ENCODE measurements at regions not wholly inside any gene's neighbourhood (a gene's known extent, or its start where the extent isn't known, plus 50 kb on each side); places are given as distances from the start of the nearest gene placed in this dataset.

GRCh38 chr4:25535278-25535677, 120.4 kb upstream of the SLC34A2 start:
- no peak for TF ChIP-seq CTCF (IDR thresholded peaks at IDR 0.05; ENCODE audit: borderline replicate concordance, insufficient read depth, low read depth, low read length)
- no peak overlapping the region for H3K4me3 ChIP-seq (ENCODE audit: low read depth, low read length)

- TF ChIP-seq CTCF (IDR thresholded peaks at IDR 0.05; ENCODE audit: borderline replicate concordance, insufficient read depth, low read depth, low read length), result no peak
- no peak overlapping the region for H3K4me3 ChIP-seq (ENCODE audit: low read depth, low read length)
These were observed 119.8 kb upstream of the SLC34A2 start for GRCh38 chr4:25535701-25536473.

GRCh38 chr4:25536564-25537320, 118.9 kb upstream of the SLC34A2 start:
- no peak for TF ChIP-seq CTCF (IDR thresholded peaks at IDR 0.05; ENCODE audit: borderline replicate concordance, insufficient read depth, low read depth, low read length)
- H3K4me3 ChIP-seq (ENCODE audit: low read depth, low read length), result no peak overlapping the region

- no peak overlapping the region for H3K4me3 ChIP-seq (ENCODE audit: low read depth, low read length)
- no peak for TF ChIP-seq CTCF (IDR thresholded peaks at IDR 0.05; ENCODE audit: borderline replicate concordance, insufficient read depth, low read depth, low read length)
These were observed 117.2 kb upstream of the SLC34A2 start for GRCh38 chr4:25538430-25538829.

GRCh38 chr4:25539241-25539640, 116.4 kb upstream of the SLC34A2 start:
- H3K4me3 ChIP-seq (ENCODE audit: low read depth, low read length), result no peak overlapping the region
- TF ChIP-seq CTCF (IDR thresholded peaks at IDR 0.05; ENCODE audit: borderline replicate concordance, insufficient read depth, low read depth, low read length), result no peak

- no peak for TF ChIP-seq CTCF (IDR thresholded peaks at IDR 0.05; ENCODE audit: borderline replicate concordance, insufficient read depth, low read depth, low read length)
- H3K4me3 ChIP-seq (ENCODE audit: low read depth, low read length), result no peak overlapping the region
These were observed 114.9 kb upstream of the SLC34A2 start for GRCh38 chr4:25540734-25541133.

GRCh38 chr4:25547343-25547742, 108.3 kb upstream of the SLC34A2 start:
- TF ChIP-seq CTCF (IDR thresholded peaks at IDR 0.05; ENCODE audit: borderline replicate concordance, insufficient read depth, low read depth, low read length), result no peak
- H3K4me3 ChIP-seq (ENCODE audit: low read depth, low read length), result no peak overlapping the region
